K562 (cell line): ENCODE measurements at regions not wholly inside any gene's neighbourhood (a gene's known extent, or its start where the extent isn't known, plus 50 kb on each side); places are given as distances from the start of the nearest gene placed in this dataset.

ENCODE experiments used
- ATAC-seq: fragments of 200-7000 bp; cut with Tn5 transposase; 3 replicates; pipeline ENCODE4 v1.9.1; 2020; ENCODE audit warnings: moderate library complexity
- BruUV-seq: library from RNA; stranded (reverse); fragments of 400-500 nt; replicated peaks from 2 replicates; lab custom pipeline; 2021; lab: Mats Ljungman, UMichigan
- CTCF ChIA-PET: fragments of 300-600 bp; formaldehyde crosslinking; extraction: SDS; loops from one replicate; lab custom pipeline; 2021; ENCODE audit warnings: low intra/inter-chr PET ratio; lab: Yijun Ruan, JAX
- POLR2A ChIA-PET: fragments of 300-600, 350-650 bp; sonication (Branson Sonifier 250); formaldehyde crosslinking; extraction: SDS; loops from one replicate; lab custom pipeline; 2021; ENCODE audit warnings: antibody characterized with exemption, inconsistent platforms; lab: Yijun Ruan, JAX
- DNase-seq, 4 experiments: peaks; one replicate each; pipeline versions ENCODE4 v3.0.0 to v3.0.0-alpha.2; 2011 to 2018; ENCODE audit warnings: low spot score in 3 of 4, mixed read lengths in 3 of 4; ENCODE audit errors: extremely low read depth in 1 of 4
- FAIRE-seq: peaks from 2 replicates; lab custom pipeline; 2011; peaks lifted over from hg19 to GRCh38; lab: Jason Lieb, UNC
- H2AFZ ChIP-seq: 2 replicates; pipeline ENCODE4 v1.6.0; 2011; ENCODE audit warnings: low read depth, low read length, control low read depth, inconsistent platforms
- H3K27ac ChIP-seq: fragments of 200-600 bp; 3 replicates; pipeline ENCODE4 v1.8.0; 2011; ENCODE audit warnings: low read depth, mild to moderate bottlenecking, control low read depth, inconsistent platforms, low read length, moderate library complexity, mixed read lengths; ENCODE audit errors: extremely low read depth
- H3K27me3 ChIP-seq, 2 experiments: fragments of 300-600 bp in 1 of 2; 2 replicates in 1 of 2; 3 replicates in 1 of 2; pipeline versions ENCODE4 v1.6.0 to v1.8.0; 2011; ENCODE audit warnings: inconsistent platforms in 2 of 2, low read length in 2 of 2, mild to moderate bottlenecking in 1 of 2, mixed read lengths in 1 of 2, moderate library complexity in 1 of 2; ENCODE audit not compliant: control insufficient read depth in 2 of 2, insufficient read depth in 2 of 2
- H3K36me3 ChIP-seq: fragments of 300-600 bp; 3 replicates; pipeline ENCODE4 v1.8.0; 2011; ENCODE audit warnings: mild to moderate bottlenecking, low read length, inconsistent platforms; ENCODE audit not compliant: control insufficient read depth, insufficient read depth
- H3K4me1 ChIP-seq, 2 experiments: fragments of 200-600 bp in 1 of 2; replicated peaks in 1 of 2; 2 replicates in 1 of 2; 3 replicates in 1 of 2; pipeline versions ENCODE4 v1.5.1 to v1.8.0; 2011; ENCODE audit warnings: inconsistent platforms in 2 of 2, low read length in 2 of 2, mild to moderate bottlenecking in 1 of 2, mixed read lengths in 1 of 2, moderate library complexity in 1 of 2; ENCODE audit not compliant: control insufficient read depth in 2 of 2, insufficient read depth in 2 of 2
- H3K4me2 ChIP-seq: 2 replicates; pipeline ENCODE4 v1.6.1; 2011; ENCODE audit warnings: low read length, control low read depth, inconsistent platforms, mixed read lengths; ENCODE audit not compliant: insufficient read depth
- H3K4me3 ChIP-seq: fragments of 200-600 bp; sonication (generic), shearing (Covaris generic); 2 replicates; pipeline ENCODE4 v1.5.1; 2016; ENCODE audit warnings: control low read depth, inconsistent platforms
- H3K79me2 ChIP-seq: fragments of 200-600 bp; 3 replicates; pipeline ENCODE4 v1.8.0; 2011; ENCODE audit warnings: low read length, inconsistent platforms; ENCODE audit not compliant: control insufficient read depth, insufficient read depth
- H3K9ac ChIP-seq, 2 experiments: 2 replicates each; pipeline versions ENCODE4 v1.6.0 to v1.6.1; 2011; ENCODE audit warnings: low read depth in 2 of 2, low read length in 2 of 2, control low read depth in 1 of 2, inconsistent platforms in 1 of 2, mild to moderate bottlenecking in 1 of 2, mixed read lengths in 1 of 2; ENCODE audit not compliant: insufficient read depth in 1 of 2
- H3K9me1 ChIP-seq: one replicate; pipeline ENCODE4 v1.6.0; 2011; ENCODE audit warnings: inconsistent platforms, mild to moderate bottlenecking, low read length, moderate library complexity; ENCODE audit not compliant: control insufficient read depth, insufficient read depth
- H3K9me3 ChIP-seq: replicated peaks from 2 replicates; pipeline ENCODE4 v1.5.1; 2011; ENCODE audit warnings: low read depth, low read length, inconsistent platforms; ENCODE audit not compliant: control insufficient read depth, insufficient read depth
- H4K20me1 ChIP-seq: replicated peaks from 2 replicates; pipeline ENCODE4 v1.6.1; 2011; ENCODE audit warnings: low read length, inconsistent platforms, mixed read lengths; ENCODE audit not compliant: control insufficient read depth, insufficient read depth
- POLR2B ChIP-seq: fragments of 450-650 bp; IDR thresholded peaks from 2 replicates; pipeline ENCODE4 v1.6.1; 2018; ENCODE audit warnings: low read depth; ENCODE audit not compliant: partially characterized antibody
- RBFOX2 ChIP-seq: fragments of 200-400 bp; formaldehyde crosslinking; IDR thresholded peaks from 2 replicates; pipeline ENCODE4 v1.6.1; 2017; ENCODE audit warnings: low read depth, mild to moderate bottlenecking, low read length, moderate library complexity
- SETDB1 ChIP-seq: IDR thresholded peaks from one replicate; pipeline ENCODE4 v1.6.1; 2012; ENCODE audit warnings: low read length, control low read depth, inconsistent platforms
- SUPT5H ChIP-seq: fragments of 450-650 bp; IDR thresholded peaks from 2 replicates; pipeline ENCODE4 v1.6.1; 2016
- TEAD1 ChIP-seq, 2 experiments: fragments of 450-650 bp in 1 of 2; sonication (generic) in 1 of 2; formaldehyde crosslinking; IDR thresholded peaks; 2 replicates each; pipeline versions ENCODE4 v1.4.0 to v1.8.0; 2020 to 2022; ENCODE audit warnings: mild to moderate bottlenecking in 2 of 2, missing genetic modification reagents in 1 of 2
- TFAM ChIP-seq: fragments of 250-450 bp; sonication (Bioruptor Pico); conservative IDR thresholded peaks from 2 replicates; pipeline ENCODE4 v1.5.0; 2021; ENCODE audit warnings: mild to moderate bottlenecking, moderate library complexity
- ZNF324 ChIP-seq: fragments of 250-450 bp; sonication (Bioruptor Pico); IDR thresholded peaks from 2 replicates; pipeline ENCODE4 v1.4.0; 2020; ENCODE audit warnings: mild to moderate bottlenecking
- ZNF696 ChIP-seq: fragments of 250-450 bp; sonication (Bioruptor Pico); conservative IDR thresholded peaks from 2 replicates; pipeline ENCODE4 v1.4.0; 2020; ENCODE audit warnings: mild to moderate bottlenecking, moderate library complexity
- WGBS: fragments of 100-300 bp; shearing (Covaris generic); methylation state at CpG from one replicate; pipeline ENCODE4 v1.1.6; 2016; ENCODE audit warnings: low coverage, mixed read lengths; ENCODE audit not compliant: insufficient coverage; ENCODE audit errors: missing lambda C conversion rate; 5-methylcytosine and 5-hydroxymethylcytosine counted together
- in situ Hi-C: fragments of 300-500 bp; cut with MboI; formaldehyde crosslinking; loops from 4 replicates; pipeline ENCODE4 v1.15.0; 2018; ENCODE audit warnings: inconsistent platforms, mixed read lengths
- intact Hi-C: fragments of 100-400 bp; cut with micrococcal nuclease; formaldehyde crosslinking; loops from 2 replicates; pipeline ENCODE4 v1.14.2; 2022
- TF ChIP-seq, protein P1 (sequence below), 3 experiments: IDR thresholded peaks in 2 of 3; conservative IDR thresholded peaks in 1 of 3; 2 replicates each; pipeline ENCODE4 v1.5.1; 2011 to 2012; ENCODE audit warnings: low read length in 3 of 3, mild to moderate bottlenecking in 3 of 3, control low read depth in 2 of 3, improper control_type of control experiment in 1 of 3, inconsistent platforms in 1 of 3, low read depth in 1 of 3, mixed read lengths in 1 of 3, moderate library complexity in 1 of 3; ENCODE audit not compliant: insufficient read depth in 2 of 3

DNA sequence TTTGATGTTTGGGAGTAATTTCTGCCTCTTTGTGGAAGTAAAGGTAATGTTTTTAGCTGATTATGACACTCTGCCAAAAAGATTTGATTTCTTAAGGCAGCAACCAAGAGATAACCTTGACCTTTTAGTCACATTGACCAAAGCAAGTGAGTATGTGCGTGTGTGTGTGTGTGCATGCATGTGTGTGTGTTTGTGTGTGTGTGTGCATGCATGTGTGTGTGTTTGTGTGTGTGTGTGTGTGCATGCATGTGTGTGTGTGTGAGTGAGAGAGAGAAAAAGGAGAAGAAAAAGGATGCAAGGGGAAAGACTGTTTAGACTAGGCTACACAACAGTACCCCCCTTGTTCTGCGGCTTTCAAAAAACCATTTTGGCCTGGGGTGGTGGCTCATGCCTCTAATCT is 88.1 kb upstream of the NPVF start:
- H3K9me3 ChIP-seq = no peaks in the 10 kb centered on the region
- H3K4me3 ChIP-seq = no peak overlapping the region
- 0% methylated on average over 2 of the region's 2 CpGs for WGBS
- H3K9ac ChIP-seq = no peak overlapping the region
- CTCF ChIA-PET = no interaction called here
- no peak for DNase-seq
- H3K9me1 ChIP-seq = no peaks in the 10 kb centered on the region
- POLR2A ChIA-PET = no interaction called here
- no peaks in the 10 kb centered on the region for H3K4me1 ChIP-seq
- H2AFZ ChIP-seq = no peak overlapping the region
- no peaks in the 10 kb centered on the region for H3K79me2 ChIP-seq
- peaks cover 2 to 25% of the 10 kb centered on the region in 2 experiments; a peak in 3 of 5 replicates for H3K27me3 ChIP-seq
- BruUV-seq = no TSS peak
- TF ChIP-seq SETDB1 (no peak), ZNF324 (CRISPR knock-in tag) (no peak), ZNF696 (CRISPR knock-in tag) (no peak), SUPT5H (no peak), TFAM (no peak), RBFOX2 (no peak), TEAD1 (CRISPR knock-in tag; IDR thresholded peaks at IDR 0.05) (no peak)
- intact Hi-C loops (no loop called here), in situ Hi-C loops (no loop called here)
- ATAC-seq = no peak
- no peaks in the 10 kb centered on the region for H4K20me1 ChIP-seq
- H3K27ac ChIP-seq = no peak overlapping the region
- FAIRE-seq = no peak
- no peak overlapping the region for H3K4me2 ChIP-seq
- H3K36me3 ChIP-seq = no peaks in the 10 kb centered on the region

DNA sequence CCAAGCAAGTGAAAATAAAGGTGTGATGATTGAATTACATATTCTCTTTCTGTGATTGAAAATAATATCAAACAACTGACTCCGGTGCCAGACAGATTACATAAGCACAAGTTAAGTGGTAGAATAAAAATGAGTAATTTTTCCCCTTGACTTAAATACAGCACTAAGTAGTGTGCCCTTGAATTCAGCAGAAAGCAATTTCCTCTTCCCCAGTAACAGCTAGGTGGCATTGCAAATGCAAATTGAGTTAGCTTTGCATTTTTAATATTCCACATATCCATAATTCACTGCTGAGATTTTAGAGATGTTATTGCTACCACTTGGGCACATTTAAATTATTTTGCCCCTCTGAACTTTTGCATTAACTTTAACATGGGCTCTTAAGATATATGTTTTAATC is 89.8 kb upstream of the NPVF start:
- Histone ChIP-seq H3K9me3 (no peaks in the 10 kb centered on the region), H3K4me2 (no peak overlapping the region), H2AFZ (no peak overlapping the region), H3K4me1 (no peaks in the 10 kb centered on the region), H3K27ac (no peak overlapping the region), H3K9ac (no peak overlapping the region), H3K36me3 (no peaks in the 10 kb centered on the region), H3K27me3 (peaks cover 4 to 29% of the 10 kb centered on the region in 2 experiments; a peak in 4 of 5 replicates), H3K9me1 (no peaks in the 10 kb centered on the region), H3K79me2 (no peaks in the 10 kb centered on the region), H4K20me1 (no peaks in the 10 kb centered on the region), H3K4me3 (no peak overlapping the region)
- WGBS = 14% methylated on average over 1 of the region's 1 CpG
- intact Hi-C loops (no loop called here), in situ Hi-C loops (no loop called here)
- POLR2A ChIA-PET = no interaction called here
- TF ChIP-seq, protein P1, sequence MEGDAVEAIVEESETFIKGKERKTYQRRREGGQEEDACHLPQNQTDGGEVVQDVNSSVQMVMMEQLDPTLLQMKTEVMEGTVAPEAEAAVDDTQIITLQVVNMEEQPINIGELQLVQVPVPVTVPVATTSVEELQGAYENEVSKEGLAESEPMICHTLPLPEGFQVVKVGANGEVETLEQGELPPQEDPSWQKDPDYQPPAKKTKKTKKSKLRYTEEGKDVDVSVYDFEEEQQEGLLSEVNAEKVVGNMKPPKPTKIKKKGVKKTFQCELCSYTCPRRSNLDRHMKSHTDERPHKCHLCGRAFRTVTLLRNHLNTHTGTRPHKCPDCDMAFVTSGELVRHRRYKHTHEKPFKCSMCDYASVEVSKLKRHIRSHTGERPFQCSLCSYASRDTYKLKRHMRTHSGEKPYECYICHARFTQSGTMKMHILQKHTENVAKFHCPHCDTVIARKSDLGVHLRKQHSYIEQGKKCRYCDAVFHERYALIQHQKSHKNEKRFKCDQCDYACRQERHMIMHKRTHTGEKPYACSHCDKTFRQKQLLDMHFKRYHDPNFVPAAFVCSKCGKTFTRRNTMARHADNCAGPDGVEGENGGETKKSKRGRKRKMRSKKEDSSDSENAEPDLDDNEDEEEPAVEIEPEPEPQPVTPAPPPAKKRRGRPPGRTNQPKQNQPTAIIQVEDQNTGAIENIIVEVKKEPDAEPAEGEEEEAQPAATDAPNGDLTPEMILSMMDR (IDR thresholded peaks at IDR 0.05 in 2 of 3, conservative IDR thresholded peaks at IDR 0.05 in 1 of 3; ENCODE audit: insufficient read depth in 2 of 3, low read depth in 1 of 3, low read length in 3 of 3) = peak in 1 of 3 experiments; percentile 17; a peak in 1 of 6 replicates
- no peak for TF ChIP-seq POLR2B
- DNase-seq (no peak), ATAC-seq (no peak), FAIRE-seq (no peak)
- CTCF ChIA-PET = interaction anchor here (0.5 kb wide), 1 partner anchor 30 kb away, joined by 4 read pairs; no protein-coding TSS in a partner anchor
- BruUV-seq = no TSS peak
